Endothelial cell of umbilical vein (primary cell): ENCODE measurements at regions not wholly inside any gene's neighbourhood (a gene's known extent, or its start where the extent isn't known, plus 50 kb on each side); places are given as distances from the start of the nearest gene placed in this dataset.

Source experiments
- EZH2 ChIP-seq: IDR thresholded peaks from 2 replicates; pipeline ENCODE4 v1.6.1; 2012; ENCODE audit warnings: borderline replicate concordance, low read depth, mild to moderate bottlenecking, moderate library complexity, low read length, inconsistent platforms; ENCODE audit not compliant: severe bottlenecking
- FOS ChIP-seq: IDR thresholded peaks from 2 replicates; pipeline ENCODE4 v1.6.1; 2011; ENCODE audit warnings: mild to moderate bottlenecking, low read length, moderate library complexity, borderline replicate concordance; ENCODE audit not compliant: insufficient read depth
- JUN ChIP-seq: IDR thresholded peaks from 2 replicates; pipeline ENCODE4 v1.6.1; 2011; ENCODE audit warnings: borderline replicate concordance, low read depth; ENCODE audit not compliant: insufficient read length, insufficient read depth
- MYC ChIP-seq: IDR thresholded peaks from one replicate; pipeline ENCODE4 v1.6.1; 2011; ENCODE audit warnings: mild to moderate bottlenecking, low read depth, low read length
- POLR2A ChIP-seq: IDR thresholded peaks from 2 replicates; pipeline ENCODE4 v1.6.1; 2012; ENCODE audit warnings: low read depth, mild to moderate bottlenecking, control low read depth, low read length
- POLR2AphosphoS5 ChIP-seq: IDR thresholded peaks from 2 replicates; pipeline ENCODE4 v1.6.1; 2012; ENCODE audit warnings: low read depth, mild to moderate bottlenecking, control low read depth, low read length, moderate library complexity; ENCODE audit not compliant: insufficient read depth
- TF ChIP-seq, protein P1 (sequence below), 2 donors: IDR thresholded peaks; 1 replicate in 1 of 2; 2 replicates in 1 of 2; pipeline ENCODE4 v1.5.1; 2011; ENCODE audit warnings: low read length in 2 of 2, mild to moderate bottlenecking in 2 of 2, moderate library complexity in 2 of 2, control low read depth in 1 of 2, inconsistent platforms in 1 of 2, low read depth in 1 of 2; ENCODE audit not compliant: insufficient read depth in 1 of 2; ENCODE audit errors: extremely low read depth in 1 of 2
- TF ChIP-seq, protein P2 (sequence below): IDR thresholded peaks from 2 replicates; pipeline ENCODE4 v1.6.1; 2011; ENCODE audit not compliant: insufficient read depth, insufficient read length

DNA sequence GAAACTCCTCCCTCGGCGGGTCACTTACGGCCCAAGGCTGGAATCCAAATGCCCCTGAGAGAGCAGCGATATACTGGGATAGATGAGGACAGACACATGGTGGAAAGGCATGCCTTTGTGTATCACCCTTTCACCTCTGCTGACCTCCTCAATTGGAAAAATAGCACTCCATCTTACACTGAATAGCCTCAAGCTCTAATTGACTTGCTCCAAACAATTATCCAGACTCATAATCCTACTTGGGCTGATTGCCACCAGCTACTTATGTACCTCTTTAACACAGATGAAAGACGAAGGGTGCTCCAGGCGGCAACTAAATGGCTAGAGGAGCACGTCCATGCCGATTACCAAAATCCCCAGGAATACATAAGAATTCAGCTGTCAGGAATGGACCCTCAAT lies 1142.2 kb downstream of the ARAP2 start:
- TF ChIP-seq, protein P1, sequence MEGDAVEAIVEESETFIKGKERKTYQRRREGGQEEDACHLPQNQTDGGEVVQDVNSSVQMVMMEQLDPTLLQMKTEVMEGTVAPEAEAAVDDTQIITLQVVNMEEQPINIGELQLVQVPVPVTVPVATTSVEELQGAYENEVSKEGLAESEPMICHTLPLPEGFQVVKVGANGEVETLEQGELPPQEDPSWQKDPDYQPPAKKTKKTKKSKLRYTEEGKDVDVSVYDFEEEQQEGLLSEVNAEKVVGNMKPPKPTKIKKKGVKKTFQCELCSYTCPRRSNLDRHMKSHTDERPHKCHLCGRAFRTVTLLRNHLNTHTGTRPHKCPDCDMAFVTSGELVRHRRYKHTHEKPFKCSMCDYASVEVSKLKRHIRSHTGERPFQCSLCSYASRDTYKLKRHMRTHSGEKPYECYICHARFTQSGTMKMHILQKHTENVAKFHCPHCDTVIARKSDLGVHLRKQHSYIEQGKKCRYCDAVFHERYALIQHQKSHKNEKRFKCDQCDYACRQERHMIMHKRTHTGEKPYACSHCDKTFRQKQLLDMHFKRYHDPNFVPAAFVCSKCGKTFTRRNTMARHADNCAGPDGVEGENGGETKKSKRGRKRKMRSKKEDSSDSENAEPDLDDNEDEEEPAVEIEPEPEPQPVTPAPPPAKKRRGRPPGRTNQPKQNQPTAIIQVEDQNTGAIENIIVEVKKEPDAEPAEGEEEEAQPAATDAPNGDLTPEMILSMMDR (IDR thresholded peaks at IDR 0.05; ENCODE audit: extremely low read depth in 1 of 2, insufficient read depth in 1 of 2, low read depth in 1 of 2, low read length in 2 of 2), result no peak
- TF ChIP-seq POLR2A (no peak), POLR2AphosphoS5 (no peak), EZH2 (no peak), FOS (no peak), MYC (no peak), JUN (no peak)
- TF ChIP-seq, protein P2, sequence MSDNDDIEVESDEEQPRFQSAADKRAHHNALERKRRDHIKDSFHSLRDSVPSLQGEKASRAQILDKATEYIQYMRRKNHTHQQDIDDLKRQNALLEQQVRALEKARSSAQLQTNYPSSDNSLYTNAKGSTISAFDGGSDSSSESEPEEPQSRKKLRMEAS, result no peak
